K562 (cell line): ENCODE measurements at regions not wholly inside any gene's neighbourhood (a gene's known extent, or its start where the extent isn't known, plus 50 kb on each side); places are given as distances from the start of the nearest gene placed in this dataset.

Source experiments
- BCOR ChIP-seq: fragments of 450-650 bp; IDR thresholded peaks from 2 replicates; pipeline ENCODE4 v1.6.1; 2016
- CBFB ChIP-seq: sonication (generic); formaldehyde crosslinking; IDR thresholded peaks from 2 replicates; pipeline ENCODE4 v1.4.0; 2020; ENCODE audit warnings: mild to moderate bottlenecking, missing genetic modification reagents
- CTBP1 ChIP-seq: fragments of 450-650 bp; IDR thresholded peaks from 2 replicates; pipeline ENCODE4 v1.6.1; 2016; ENCODE audit warnings: borderline replicate concordance
- HDAC6 ChIP-seq: IDR thresholded peaks from 2 replicates; pipeline ENCODE4 v1.6.1; 2012; ENCODE audit warnings: low read depth, mild to moderate bottlenecking, control low read depth, inconsistent platforms, low read length, moderate library complexity
- HOXB6 ChIP-seq: fragments of 250-450 bp; sonication (Bioruptor Pico); IDR thresholded peaks from 2 replicates; pipeline ENCODE4 v1.5.1; 2022; ENCODE audit warnings: mild to moderate bottlenecking, borderline replicate concordance
- KAT2B ChIP-seq: IDR thresholded peaks from one replicate; pipeline ENCODE4 v1.6.1; 2012; ENCODE audit warnings: low read depth, mild to moderate bottlenecking, control low read depth, inconsistent platforms, low read length, moderate library complexity
- KAT8 ChIP-seq: fragments of 450-650 bp; IDR thresholded peaks from 2 replicates; pipeline ENCODE4 v1.6.1; 2016; ENCODE audit warnings: low read depth, mild to moderate bottlenecking
- MLLT1 ChIP-seq, 2 experiments: fragments of 450-650 bp; IDR thresholded peaks; 2 replicates each; pipeline ENCODE4 v1.6.1; 2016
- MXD1 ChIP-seq: fragments of 250-450 bp; sonication (Bioruptor Pico); IDR thresholded peaks from 2 replicates; pipeline ENCODE4 v1.8.0; 2021; ENCODE audit warnings: borderline replicate concordance, mild to moderate bottlenecking, moderate library complexity; ENCODE audit not compliant: poor library complexity, severe bottlenecking
- NFATC3 ChIP-seq: fragments of 450-650 bp; IDR thresholded peaks from 2 replicates; pipeline ENCODE4 v1.6.1; 2017; ENCODE audit warnings: mild to moderate bottlenecking
- PRPF4 ChIP-seq: fragments of 200-400 bp; formaldehyde crosslinking; IDR thresholded peaks from one replicate; pipeline ENCODE4 v1.6.1; 2017; ENCODE audit warnings: low read length, low read depth, mild to moderate bottlenecking; ENCODE audit not compliant: insufficient read depth, poor library complexity, severe bottlenecking
- SMARCC2 ChIP-seq: fragments of 450-650 bp; IDR thresholded peaks from 2 replicates; pipeline ENCODE4 v1.6.1; 2017; ENCODE audit warnings: antibody characterized with exemption, moderate library complexity, mild to moderate bottlenecking, low read depth
- STAT5B ChIP-seq: fragments of 250-450 bp; sonication (Bioruptor Pico); IDR thresholded peaks from 2 replicates; pipeline ENCODE4 v1.8.0; 2021; ENCODE audit warnings: mild to moderate bottlenecking, inconsistent platforms
- U2AF2 ChIP-seq: fragments of 200-400 bp; formaldehyde crosslinking; optimal IDR thresholded peaks from 2 replicates; pipeline ENCODE3; 2017; ENCODE audit warnings: low read depth, mild to moderate bottlenecking, low read length
- ZNF57 ChIP-seq: fragments of 450-650 bp; formaldehyde crosslinking; IDR thresholded peaks from 2 replicates; pipeline ENCODE4 v1.4.0; 2020; ENCODE audit warnings: mild to moderate bottlenecking, moderate library complexity
- ZNF668 ChIP-seq: fragments of 250-450 bp; sonication (Bioruptor Pico); IDR thresholded peaks from 2 replicates; pipeline ENCODE4 v1.8.0; 2022; ENCODE audit warnings: mild to moderate bottlenecking, inconsistent platforms
- ZNF699 ChIP-seq: fragments of 250-450 bp; sonication (Bioruptor Pico); IDR thresholded peaks from 2 replicates; pipeline ENCODE4 v1.8.0; 2021; ENCODE audit warnings: mild to moderate bottlenecking, moderate library complexity; ENCODE audit not compliant: insufficient replicate concordance
- ZSCAN29 ChIP-seq: fragments of 450-650 bp; IDR thresholded peaks from 2 replicates; pipeline ENCODE4 v1.6.1; 2017
- TF ChIP-seq, protein P1 (sequence below): IDR thresholded peaks from 2 replicates; pipeline ENCODE4 v1.6.1; 2012; ENCODE audit warnings: low read depth, low read length, improper control_type of control experiment, borderline replicate concordance
- TF ChIP-seq, protein P2 (sequence below): fragments of 250-450 bp; sonication (Bioruptor Pico); IDR thresholded peaks from 2 replicates; pipeline ENCODE4 v1.5.0; 2021; ENCODE audit warnings: mild to moderate bottlenecking, borderline replicate concordance
- TF ChIP-seq, protein P3 (sequence below): fragments of 450-650 bp; IDR thresholded peaks from 2 replicates; pipeline ENCODE4 v1.6.1; 2016; ENCODE audit warnings: borderline replicate concordance

DNA sequence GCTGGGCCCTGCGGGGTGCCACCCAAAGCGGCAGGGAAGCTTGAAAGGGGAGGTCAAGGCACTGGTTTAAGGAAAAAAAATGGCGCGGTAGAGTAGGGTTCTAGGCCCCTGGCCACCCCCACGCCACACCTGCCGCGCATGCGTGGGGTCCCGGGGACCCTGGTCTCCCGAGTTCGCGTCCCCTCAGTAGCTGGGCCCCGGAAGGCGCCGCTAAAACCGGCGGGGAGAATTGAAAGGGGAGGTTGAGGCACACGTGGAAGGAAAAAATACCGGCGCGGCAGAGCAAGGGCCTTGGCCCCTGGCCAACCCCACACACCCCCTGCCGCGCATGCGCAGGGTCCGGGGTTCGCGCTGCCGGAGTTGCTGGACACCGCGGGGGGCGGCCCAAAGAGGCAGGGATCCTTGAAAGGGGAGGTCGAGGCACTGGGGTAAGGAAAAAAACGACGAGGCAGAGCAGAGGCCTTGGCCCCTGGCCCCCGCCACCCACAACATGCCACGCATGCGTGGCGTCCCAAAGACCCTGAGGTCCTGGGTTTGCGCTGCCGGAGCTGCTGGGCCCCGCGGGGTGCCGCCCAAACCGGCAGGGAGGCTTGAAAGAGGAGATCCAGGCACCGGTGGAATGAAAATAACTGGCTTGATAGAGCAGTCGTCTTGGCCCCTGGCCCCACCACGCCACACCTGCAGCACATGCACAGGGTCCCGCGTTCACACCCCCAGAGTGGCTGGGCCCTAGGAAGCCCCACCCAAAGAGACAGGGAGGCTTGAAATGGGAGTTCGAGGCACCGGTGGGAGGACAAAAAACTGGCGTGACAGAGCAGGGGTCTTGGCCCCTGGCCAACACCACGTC is 314.5 kb downstream of the ALG10 start (continued):
- no peak for TF ChIP-seq MLLT1 (IDR thresholded peaks at IDR 0.05)
- no peak for TF ChIP-seq KAT8
- no peak for TF ChIP-seq ZSCAN29
- peak; percentile 8; the same call in 1 of the 2 replicates for TF ChIP-seq BCOR
- TF ChIP-seq PRPF4: no peak
- no peak for TF ChIP-seq ZNF57 (CRISPR knock-in tag)
- no peak for TF ChIP-seq HOXB6 (CRISPR knock-in tag)
- no peak for TF ChIP-seq NFATC3
- no peak for TF ChIP-seq STAT5B (CRISPR knock-in tag)
- TF ChIP-seq U2AF2: no peak
- no peak for TF ChIP-seq CTBP1
- no peak for TF ChIP-seq HDAC6
- TF ChIP-seq KAT2B: no peak
- TF ChIP-seq MXD1 (CRISPR knock-in tag): no peak
- no peak for TF ChIP-seq CBFB (CRISPR knock-in tag)
- no peak for TF ChIP-seq ZNF668 (CRISPR knock-in tag)
- TF ChIP-seq ZNF699 (CRISPR knock-in tag): no peak
- TF ChIP-seq, protein P1, sequence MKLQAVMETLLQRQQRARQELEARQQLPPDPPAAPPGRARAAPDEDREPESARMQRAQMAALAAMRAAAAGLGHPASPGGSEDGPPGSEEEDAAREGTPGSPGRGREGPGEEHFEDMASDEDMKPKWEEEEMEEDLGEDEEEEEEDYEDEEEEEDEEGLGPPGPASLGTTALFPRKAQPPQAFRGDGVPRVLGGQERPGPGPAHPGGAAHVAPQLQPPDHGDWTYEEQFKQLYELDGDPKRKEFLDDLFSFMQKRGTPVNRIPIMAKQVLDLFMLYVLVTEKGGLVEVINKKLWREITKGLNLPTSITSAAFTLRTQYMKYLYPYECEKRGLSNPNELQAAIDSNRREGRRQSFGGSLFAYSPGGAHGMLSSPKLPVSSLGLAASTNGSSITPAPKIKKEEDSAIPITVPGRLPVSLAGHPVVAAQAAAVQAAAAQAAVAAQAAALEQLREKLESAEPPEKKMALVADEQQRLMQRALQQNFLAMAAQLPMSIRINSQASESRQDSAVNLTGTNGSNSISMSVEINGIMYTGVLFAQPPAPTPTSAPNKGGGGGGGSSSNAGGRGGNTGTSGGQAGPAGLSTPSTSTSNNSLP: no peak
- TF ChIP-seq, protein P2, sequence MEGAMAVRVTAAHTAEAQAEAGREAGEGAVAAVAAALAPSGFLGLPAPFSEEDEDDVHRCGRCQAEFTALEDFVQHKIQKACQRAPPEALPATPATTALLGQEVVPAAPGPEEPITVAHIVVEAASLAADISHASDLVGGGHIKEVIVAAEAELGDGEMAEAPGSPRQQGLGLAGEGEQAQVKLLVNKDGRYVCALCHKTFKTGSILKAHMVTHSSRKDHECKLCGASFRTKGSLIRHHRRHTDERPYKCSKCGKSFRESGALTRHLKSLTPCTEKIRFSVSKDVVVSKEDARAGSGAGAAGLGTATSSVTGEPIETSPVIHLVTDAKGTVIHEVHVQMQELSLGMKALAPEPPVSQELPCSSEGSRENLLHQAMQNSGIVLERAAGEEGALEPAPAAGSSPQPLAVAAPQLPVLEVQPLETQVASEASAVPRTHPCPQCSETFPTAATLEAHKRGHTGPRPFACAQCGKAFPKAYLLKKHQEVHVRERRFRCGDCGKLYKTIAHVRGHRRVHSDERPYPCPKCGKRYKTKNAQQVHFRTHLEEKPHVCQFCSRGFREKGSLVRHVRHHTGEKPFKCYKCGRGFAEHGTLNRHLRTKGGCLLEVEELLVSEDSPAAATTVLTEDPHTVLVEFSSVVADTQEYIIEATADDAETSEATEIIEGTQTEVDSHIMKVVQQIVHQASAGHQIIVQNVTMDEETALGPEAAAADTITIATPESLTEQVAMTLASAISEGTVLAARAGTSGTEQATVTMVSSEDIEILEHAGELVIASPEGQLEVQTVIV (CRISPR knock-in tag): no peak
- TF ChIP-seq, protein P3, sequence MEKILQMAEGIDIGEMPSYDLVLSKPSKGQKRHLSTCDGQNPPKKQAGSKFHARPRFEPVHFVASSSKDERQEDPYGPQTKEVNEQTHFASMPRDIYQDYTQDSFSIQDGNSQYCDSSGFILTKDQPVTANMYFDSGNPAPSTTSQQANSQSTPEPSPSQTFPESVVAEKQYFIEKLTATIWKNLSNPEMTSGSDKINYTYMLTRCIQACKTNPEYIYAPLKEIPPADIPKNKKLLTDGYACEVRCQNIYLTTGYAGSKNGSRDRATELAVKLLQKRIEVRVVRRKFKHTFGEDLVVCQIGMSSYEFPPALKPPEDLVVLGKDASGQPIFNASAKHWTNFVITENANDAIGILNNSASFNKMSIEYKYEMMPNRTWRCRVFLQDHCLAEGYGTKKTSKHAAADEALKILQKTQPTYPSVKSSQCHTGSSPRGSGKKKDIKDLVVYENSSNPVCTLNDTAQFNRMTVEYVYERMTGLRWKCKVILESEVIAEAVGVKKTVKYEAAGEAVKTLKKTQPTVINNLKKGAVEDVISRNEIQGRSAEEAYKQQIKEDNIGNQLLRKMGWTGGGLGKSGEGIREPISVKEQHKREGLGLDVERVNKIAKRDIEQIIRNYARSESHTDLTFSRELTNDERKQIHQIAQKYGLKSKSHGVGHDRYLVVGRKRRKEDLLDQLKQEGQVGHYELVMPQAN: no peak
- TF ChIP-seq SMARCC2: no peak
